Heart left ventricle (tissue), 16 donors: ENCODE measurements at regions not wholly inside any gene's neighbourhood (a gene's known extent, or its start where the extent isn't known, plus 50 kb on each side); places are given as distances from the start of the nearest gene placed in this dataset.

Experiments
- ATAC-seq, 4 donors: fragments of 200-7000 bp; cut with Tn5 transposase; one replicate each; pipeline ENCODE4 v1.9.1; 2020 to 2022; ENCODE audit warnings: moderate library complexity in 4 of 4, mild to moderate bottlenecking in 3 of 4, moderate number of reproducible peaks in 1 of 4
- DNase-seq, 5 donors: peaks; one replicate each; pipeline ENCODE4 v3.0.0-alpha.2; 2020
- H3K27ac ChIP-seq, 12 donors: fragments of 200-600 bp; sonication (generic) in 4 of 12; one replicate each; pipeline versions ENCODE4 v1.5.0 to v1.8.0; 2016 to 2022; ENCODE audit warnings: mild to moderate bottlenecking in 2 of 12
- H3K27me3 ChIP-seq, 9 donors: fragments of 200-600 bp; sonication (generic) in 2 of 9; one replicate each; pipeline versions ENCODE4 v1.5.1 to v1.8.0; 2016 to 2022; ENCODE audit warnings: mild to moderate bottlenecking in 3 of 9
- H3K36me3 ChIP-seq, 9 donors: fragments of 200-600 bp; sonication (generic) in 2 of 9; one replicate each; pipeline versions ENCODE4 v1.5.0 to v1.8.0; 2018 to 2022; ENCODE audit warnings: mild to moderate bottlenecking in 2 of 9
- H3K4me1 ChIP-seq, 12 donors: fragments of 200-600 bp; sonication (generic) in 4 of 12; one replicate each; pipeline versions ENCODE4 v1.5.0 to v1.8.0; 2016 to 2022; ENCODE audit warnings: mild to moderate bottlenecking in 3 of 12
- H3K4me3 ChIP-seq, 12 donors: fragments of 200-600 bp; sonication (generic) in 4 of 12; one replicate each; pipeline versions ENCODE4 v1.5.0 to v1.8.0; 2017 to 2022; ENCODE audit warnings: mild to moderate bottlenecking in 9 of 12, moderate library complexity in 4 of 12
- H3K9me3 ChIP-seq, 12 donors: fragments of 200-600 bp; sonication (generic) in 4 of 12; one replicate each; pipeline versions ENCODE4 v1.5.0 to v1.8.0; 2016 to 2022; ENCODE audit warnings: mild to moderate bottlenecking in 1 of 12
- CTCF ChIP-seq, 12 donors: fragments of 200-600 bp; sonication (generic) in 4 of 12; IDR thresholded peaks; one replicate each; pipeline versions ENCODE4 v1.5.0 to v1.8.0; 2018 to 2022; ENCODE audit warnings: antibody characterized with exemption in 12 of 12, mild to moderate bottlenecking in 5 of 12
- POLR2A ChIP-seq, 2 donors: fragments of 450-650 bp; IDR thresholded peaks; one replicate each; pipeline ENCODE4 v1.6.1; 2017; ENCODE audit warnings: antibody characterized with exemption in 2 of 2, mild to moderate bottlenecking in 2 of 2, moderate library complexity in 2 of 2
- WGBS, 4 donors: extraction: QIAGEN DNeasy Blood & Tissue Kit in 2 of 4; methylation state at CpG; one replicate each; pipeline versions ENCODE4 v1.1.5 to v1.1.7; 2013 to 2018; 5-methylcytosine and 5-hydroxymethylcytosine counted together
- intact Hi-C, 10 donors: fragments of 100-400 bp; cut with DNase I; formaldehyde crosslinking; loops; one replicate each; pipeline versions ENCODE4 v1.11.1 to v1.14.2; 2022
- donor health status: ischemic (EF 13 %, LVEDD 7.1; RV severe dilation, severe dysfunction).
- donor health status: healthy with polysubstance abuse.
- donor health status: DM: no; HTN: yes; CAD: no.
- donor health status: DM: no; HTN: no; CAD: no.
- donor health status: ischemic (EF 25% LVEDD 6.9; RV normal size, moderate dysfunction).
- donor health status: ischemic (EF 25% LVEDD 5.7; RV mildly dilated, moderate dysfunction).
- donor health status: healthy.
- donor health status: DM: yes; HTN: yes; CAD: no.
- donor health status: ischemic (EF 35%, LVEDD 5.7; RV mildly dilated, moderate dysfunction).
- donor health status: nonischemic (EF 11% LVEDD 7.7; RV severe dilation, severe dysfunction).
- donor health status: DM: yes; HTN: yes; CAD: no.
- donor health status: PGD.
- donor health status: ischemic (EF 29% LVEDD 5.4; RV normal size, mild dysfunction).
- donor health status: nonischemic (EF 23%, LVEDD 6.1; RV moderate dilation, normal function).

- Histone ChIP-seq H3K27ac (no peak overlapping the region), H3K9me3 (peaks cover 0 to 7% (median 0%) of the 10 kb centered on the region in 12 donors), H3K4me1 (no peaks in the 10 kb centered on the region), H3K4me3 (no peak overlapping the region), H3K36me3 (no peaks in the 10 kb centered on the region), H3K27me3 (no peaks in the 10 kb centered on the region)
- intact Hi-C loops = no loop called here
- 72 to 78% (median 74%) methylated on average over 4 of the region's 4 CpGs for WGBS, 4 donors
- ATAC-seq = no peak
- TF ChIP-seq CTCF (IDR thresholded peaks at IDR 0.05) (no peak), POLR2A (IDR thresholded peaks at IDR 0.05) (no peak)
- no peak for DNase-seq
These were observed 241.3 kb upstream of the DAAM1 start for GRCh38 chr14:58947156-58947555.

- no peak for ATAC-seq
- no peaks in the 10 kb centered on the region for H3K27me3 ChIP-seq
- intact Hi-C loops = no loop called here
- H3K27ac ChIP-seq = no peak overlapping the region
- WGBS, 4 donors = 62 to 67% (median 64%) methylated on average over 4 of the region's 4 CpGs
- no peak overlapping the region for H3K4me3 ChIP-seq
- DNase-seq = no peak
- peaks cover 0 to 7% (median 0%) of the 10 kb centered on the region in 12 donors for H3K9me3 ChIP-seq
- TF ChIP-seq CTCF (IDR thresholded peaks at IDR 0.05) (no peak), POLR2A (IDR thresholded peaks at IDR 0.05) (no peak)
- H3K4me1 ChIP-seq = no peaks in the 10 kb centered on the region
- H3K36me3 ChIP-seq = no peaks in the 10 kb centered on the region
These were observed 240.5 kb upstream of the DAAM1 start for GRCh38 chr14:58947814-58948445.

- H3K4me1 ChIP-seq = peaks cover 0 to 10% (median 0%) of the 10 kb centered on the region in 12 donors
- no peaks in the 10 kb centered on the region for H3K36me3 ChIP-seq
- WGBS, 4 donors = 58 to 80% (median 64%) methylated on average over 1 of the region's 1 CpG
- no peaks in the 10 kb centered on the region for H3K27me3 ChIP-seq
- no peak overlapping the region for H3K27ac ChIP-seq
- H3K9me3 ChIP-seq = peaks cover 0 to 7% (median 0%) of the 10 kb centered on the region in 12 donors
- no peak for TF ChIP-seq POLR2A (IDR thresholded peaks at IDR 0.05)
- TF ChIP-seq CTCF (IDR thresholded peaks at IDR 0.05) = no peak
- DNase-seq (no peak), ATAC-seq (no peak)
- H3K4me3 ChIP-seq = no peak overlapping the region
- intact Hi-C loops = no loop called here
These were observed 237.9 kb upstream of the DAAM1 start for GRCh38 chr14:58950555-58950954.

GRCh38 chr14:58951143-58951542 is 237.3 kb upstream of the DAAM1 start:
- no peaks in the 10 kb centered on the region for H3K27me3 ChIP-seq
- TF ChIP-seq POLR2A (IDR thresholded peaks at IDR 0.05) = no peak
- TF ChIP-seq CTCF (IDR thresholded peaks at IDR 0.05) = no peak
- intact Hi-C loops = no loop called here
- WGBS, 4 donors = 93 to 98% (median 95%) methylated on average over 2 of the region's 2 CpGs
- no peak overlapping the region for H3K27ac ChIP-seq
- no peaks in the 10 kb centered on the region for H3K36me3 ChIP-seq
- H3K4me1 ChIP-seq = peaks cover 0 to 14% (median 0%) of the 10 kb centered on the region in 12 donors
- H3K4me3 ChIP-seq = no peak overlapping the region
- no peak for ATAC-seq
- DNase-seq = no peak
- peaks cover 0 to 7% (median 0%) of the 10 kb centered on the region in 12 donors for H3K9me3 ChIP-seq
